HG03469 (cell line): ENCODE measurements at regions not wholly inside any gene's neighbourhood (a gene's known extent, or its start where the extent isn't known, plus 50 kb on each side); places are given as distances from the start of the nearest gene placed in this dataset.

Experiments
- ATAC-seq: cut with Tn5 transposase; IDR thresholded peaks from one replicate; pipeline ENCODE4 v1.9.1; 2021; ENCODE audit warnings: mild to moderate bottlenecking, moderate library complexity, moderate number of reproducible peaks; ENCODE audit not compliant: unreplicated experiment

DNA sequence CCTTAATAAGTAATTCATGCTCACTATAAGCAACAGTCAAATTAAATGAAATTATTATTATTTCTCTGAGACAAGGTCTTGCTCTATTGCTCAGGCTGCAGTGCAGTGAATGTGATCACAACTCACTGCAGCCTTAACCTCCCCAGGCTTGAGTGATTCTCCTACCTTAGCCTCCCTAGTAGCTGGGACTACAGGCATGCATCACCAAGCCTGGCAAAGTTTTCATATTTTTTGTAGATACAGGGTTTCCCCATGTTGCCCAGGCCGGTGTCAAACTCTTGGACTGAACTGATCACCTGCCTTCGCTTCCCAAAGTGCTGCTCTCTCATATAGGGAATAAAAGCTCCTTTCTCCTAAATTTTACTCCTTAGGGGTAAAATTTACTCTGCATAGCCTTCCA, 74.9 kb upstream of the GAREM1 start:
- ATAC-seq = no peak

- no peak for ATAC-seq
Measured at GRCh38 chr18:32544088-32544487, 73.4 kb upstream of the GAREM1 start.

- no peak for ATAC-seq
Measured at GRCh38 chr18:32542221-32542798, 71.6 kb upstream of the GAREM1 start.

GRCh38 chr18:32530947-32531651, 60.4 kb upstream of the GAREM1 start:
- ATAC-seq = peak; percentile 94

DNA sequence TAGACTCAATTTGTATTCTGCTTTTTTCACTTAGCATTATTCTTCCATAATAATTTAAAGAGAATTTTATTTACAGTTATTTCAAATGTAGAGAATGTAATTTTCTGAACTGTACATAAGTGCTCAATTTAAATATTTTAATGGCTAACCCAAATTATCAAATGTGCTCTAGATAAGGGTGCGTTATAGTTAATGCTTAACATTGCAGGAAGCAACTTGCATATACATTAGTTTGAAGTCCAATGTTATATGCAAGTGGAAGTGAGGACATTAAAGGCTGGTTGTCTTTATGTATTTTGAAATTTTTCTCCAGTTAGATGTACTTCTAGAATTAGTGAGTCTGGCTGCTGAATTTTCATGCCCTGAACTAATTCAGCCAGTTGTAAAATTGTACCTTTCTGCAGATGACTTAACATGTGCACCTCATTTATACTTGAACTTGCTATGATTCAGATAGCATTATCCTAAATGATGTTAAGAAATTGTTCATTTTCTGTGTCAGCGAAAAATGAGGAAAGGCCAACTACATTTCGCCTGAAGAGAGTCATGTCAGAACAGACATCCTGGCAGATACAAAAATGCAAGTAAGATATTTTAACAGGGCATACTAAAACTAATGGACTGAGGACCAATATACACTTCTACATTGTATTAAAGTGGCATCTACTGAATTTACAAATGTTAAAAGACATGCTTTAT, 59.2 kb upstream of the GAREM1 start:
- no peak for ATAC-seq

DNA sequence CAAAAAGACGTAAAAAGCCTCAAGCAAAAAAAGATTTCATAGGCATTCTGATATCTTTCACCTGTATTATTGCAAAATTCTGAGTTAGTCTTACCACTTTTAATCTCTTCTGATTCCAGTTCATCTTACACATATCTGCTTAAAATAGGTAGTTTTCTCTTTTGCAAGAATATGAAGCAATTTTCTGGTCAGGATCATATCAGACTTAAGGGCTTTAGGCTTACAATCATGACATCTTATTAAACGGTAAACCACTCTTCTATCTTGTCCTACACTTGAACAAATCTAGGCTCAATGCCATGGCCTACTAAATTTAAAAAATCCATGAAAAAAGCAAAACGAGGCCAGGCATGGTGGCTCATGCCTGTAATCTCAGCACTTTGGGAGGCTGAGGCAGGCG, 50.1 kb upstream of the GAREM1 start:
- no peak for ATAC-seq
